Endometrium (tissue), 2 donors: ENCODE measurements at regions not wholly inside any gene's neighbourhood (a gene's known extent, or its start where the extent isn't known, plus 50 kb on each side); places are given as distances from the start of the nearest gene placed in this dataset.

Experiments
- FAIRE-seq: peaks from 2 replicates; lab custom pipeline; 2012; peaks lifted over from hg19 to GRCh38; lab: Jason Lieb, UNC
- donor health status: control.
- donor health status: control.

DNA sequence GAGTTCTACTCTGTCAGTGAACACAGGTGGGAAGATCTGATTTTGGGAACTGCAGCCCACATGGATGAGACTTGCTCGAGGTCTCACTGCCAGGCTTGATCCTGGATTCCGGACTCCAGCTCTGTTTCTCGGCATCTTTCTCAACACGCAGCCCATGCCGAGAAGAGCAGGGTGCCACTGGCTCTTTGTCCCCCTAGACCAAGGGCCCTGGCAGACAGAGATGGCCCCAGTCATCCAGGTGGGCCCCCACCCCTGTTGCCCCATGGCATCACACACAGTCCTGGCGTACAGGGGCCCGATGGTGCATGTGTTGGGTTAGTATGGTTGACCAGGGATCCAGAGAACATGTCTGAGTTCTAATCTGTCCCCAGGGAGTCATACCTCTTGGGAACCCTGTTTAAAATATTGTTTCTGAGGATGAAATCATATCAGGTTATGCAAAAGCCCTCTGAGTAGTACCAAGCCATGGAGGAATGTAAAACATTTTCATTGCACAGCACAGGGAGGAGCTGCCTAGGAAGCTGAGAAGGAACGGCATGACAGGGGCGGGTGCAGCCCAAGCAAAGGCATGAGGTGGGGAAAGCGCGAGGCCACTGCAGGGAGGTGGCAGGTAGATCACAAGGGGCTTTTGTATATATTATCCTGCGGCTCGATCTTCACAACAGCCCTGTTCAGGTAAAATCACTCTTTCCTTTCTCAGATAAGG lies 320.6 kb downstream of the UACA start:
- FAIRE-seq = no peak

DNA sequence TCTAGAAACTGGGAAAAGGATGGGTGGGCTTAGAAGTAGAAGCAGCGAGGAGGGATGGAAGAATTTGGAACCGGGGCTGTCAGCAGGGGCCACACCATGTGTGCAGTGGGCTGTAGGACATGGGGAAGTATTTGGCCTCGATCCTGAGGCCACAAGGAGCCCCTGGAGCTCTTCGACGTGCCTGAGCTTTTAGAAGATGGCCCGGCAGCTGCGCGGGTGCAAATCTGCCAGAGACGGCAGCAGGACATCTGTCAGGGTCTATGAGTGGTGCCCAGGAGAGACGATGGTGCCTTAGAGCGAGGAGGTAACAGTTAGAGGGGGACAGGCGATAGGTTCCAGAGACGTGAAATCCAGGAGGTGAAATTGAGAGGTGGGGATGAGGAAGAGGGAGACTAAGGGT lies 321.1 kb downstream of the UACA start:
- FAIRE-seq = no peak

DNA sequence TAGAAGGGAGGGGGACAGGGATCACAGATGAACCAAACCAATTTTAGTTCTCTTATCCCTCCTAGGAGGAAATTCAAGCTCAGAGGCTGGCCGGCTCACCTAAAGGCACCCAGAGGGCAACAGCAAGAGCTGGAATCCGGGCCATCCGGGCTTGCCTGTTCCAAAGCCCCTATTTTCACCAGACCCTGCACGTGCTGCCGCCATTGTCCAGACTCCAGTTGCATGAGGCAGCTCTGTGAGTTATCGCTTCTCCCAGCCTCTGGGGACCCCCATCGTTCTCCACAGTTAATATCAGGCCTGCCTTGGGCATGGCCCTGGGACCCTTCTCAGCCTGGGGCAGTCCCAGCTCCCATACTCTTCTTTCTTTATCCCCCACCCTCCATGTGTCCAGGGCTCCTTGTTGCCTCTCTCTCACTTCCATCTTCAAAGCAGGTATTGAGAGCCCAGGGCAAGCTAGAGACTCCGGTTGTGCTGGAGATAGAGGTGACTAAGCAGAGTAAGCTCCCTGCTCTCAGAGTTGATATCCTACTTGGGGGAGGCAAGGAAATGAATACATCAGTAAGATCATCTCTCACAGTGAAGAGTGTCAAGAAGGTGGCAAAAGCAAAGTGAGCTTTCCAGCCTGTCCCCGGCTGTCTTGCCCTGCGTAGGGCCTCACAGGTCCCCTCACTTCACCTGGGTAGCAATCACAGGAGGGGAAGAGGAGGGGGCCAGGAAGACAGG lies 322.8 kb downstream of the UACA start:
- FAIRE-seq = no peak

DNA sequence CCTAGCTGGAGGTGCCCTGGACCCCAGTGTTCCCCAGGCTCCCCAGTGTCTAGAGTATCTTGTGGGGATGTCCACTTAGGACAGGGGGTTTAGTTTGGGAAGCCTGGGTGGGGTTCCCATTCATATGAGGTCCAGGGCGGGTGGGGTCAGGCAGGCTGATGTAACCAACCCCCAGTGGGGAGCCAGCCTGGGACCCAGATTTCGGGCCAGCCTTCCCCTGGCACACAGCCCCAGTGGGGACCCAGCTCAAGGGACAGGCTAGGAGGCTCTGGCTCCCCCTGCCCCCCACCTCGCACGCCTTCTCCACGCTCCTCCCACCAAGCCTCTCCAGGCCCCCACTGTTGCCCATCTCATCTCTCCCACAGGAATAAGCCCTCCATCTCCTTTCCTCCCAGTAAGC lies 323.5 kb downstream of the UACA start:
- no peak for FAIRE-seq

DNA sequence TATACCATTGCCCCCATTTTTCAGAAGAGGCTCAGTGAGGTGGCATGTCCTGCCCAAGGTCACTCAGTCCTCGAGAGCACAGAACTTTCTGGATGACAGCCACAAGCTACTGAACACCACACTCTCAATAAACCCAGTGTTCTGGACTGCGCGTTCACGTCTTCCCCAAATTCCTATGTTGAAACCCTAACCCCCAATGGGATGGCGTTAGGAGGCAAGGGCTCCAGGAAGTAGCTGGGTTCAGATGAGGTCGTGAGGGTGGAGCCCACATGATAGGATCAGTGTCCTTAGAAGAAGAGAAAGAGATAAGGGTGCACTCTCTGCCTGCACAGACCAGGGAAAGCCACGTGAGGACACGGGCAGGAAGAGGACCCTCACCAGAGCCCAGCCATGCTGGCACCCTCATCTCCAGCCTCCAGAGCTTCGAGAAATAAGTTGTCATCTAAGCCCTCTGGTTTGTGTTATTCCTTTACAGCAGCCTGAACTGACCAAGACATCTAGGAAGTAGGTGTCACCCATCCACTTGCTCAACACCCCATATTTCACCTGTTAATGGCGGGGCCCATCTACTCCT lies 324.0 kb downstream of the UACA start:
- no peak for FAIRE-seq

DNA sequence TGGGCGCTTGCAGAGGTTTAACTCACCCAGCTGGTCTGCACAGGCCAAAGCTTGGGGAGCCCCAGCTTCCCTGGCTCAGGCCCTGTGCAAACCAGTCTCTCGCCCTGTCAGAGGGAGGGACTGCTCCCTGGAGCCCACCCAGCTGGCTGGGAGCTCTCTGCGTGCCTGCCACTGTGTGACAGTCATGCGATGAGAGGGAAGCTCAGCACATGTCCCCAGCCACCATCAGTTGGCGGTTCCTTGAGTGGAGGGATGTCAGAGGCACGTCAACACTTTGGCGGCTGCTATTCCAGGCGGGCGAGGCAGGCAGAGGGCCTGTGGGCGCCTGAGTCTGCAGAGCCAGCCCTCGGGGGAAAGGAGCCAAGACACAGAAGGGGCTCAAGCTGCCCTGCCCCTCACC lies 324.6 kb downstream of the UACA start:
- FAIRE-seq = no peak

DNA sequence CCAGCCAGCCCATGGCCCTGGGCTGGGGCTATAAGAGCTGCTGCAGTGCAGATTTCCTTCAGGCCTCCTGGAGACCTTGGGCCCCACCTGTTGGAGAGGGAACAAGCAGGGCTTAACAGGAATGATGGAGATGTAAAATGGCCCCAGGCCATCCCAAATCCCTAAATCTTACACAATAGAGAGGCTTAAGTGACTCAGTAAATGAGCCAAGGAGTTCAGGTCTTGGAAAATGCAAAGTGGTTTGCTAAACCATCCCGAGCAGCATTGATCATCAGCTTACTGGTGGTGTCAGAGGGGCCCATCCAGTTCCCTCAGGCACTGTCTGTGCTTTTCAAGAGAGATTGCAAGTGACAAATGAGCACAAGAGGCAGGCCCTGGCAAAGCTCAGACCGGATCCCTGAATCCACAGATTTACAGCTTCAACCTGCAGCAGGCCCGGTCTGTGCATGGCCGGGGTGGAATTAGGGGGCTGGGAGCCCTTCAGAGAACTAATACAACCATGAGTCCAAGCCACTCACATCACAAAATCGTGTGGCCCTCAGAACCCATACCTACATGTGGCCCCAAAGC lies 325.4 kb downstream of the UACA start:
- FAIRE-seq = no peak

DNA sequence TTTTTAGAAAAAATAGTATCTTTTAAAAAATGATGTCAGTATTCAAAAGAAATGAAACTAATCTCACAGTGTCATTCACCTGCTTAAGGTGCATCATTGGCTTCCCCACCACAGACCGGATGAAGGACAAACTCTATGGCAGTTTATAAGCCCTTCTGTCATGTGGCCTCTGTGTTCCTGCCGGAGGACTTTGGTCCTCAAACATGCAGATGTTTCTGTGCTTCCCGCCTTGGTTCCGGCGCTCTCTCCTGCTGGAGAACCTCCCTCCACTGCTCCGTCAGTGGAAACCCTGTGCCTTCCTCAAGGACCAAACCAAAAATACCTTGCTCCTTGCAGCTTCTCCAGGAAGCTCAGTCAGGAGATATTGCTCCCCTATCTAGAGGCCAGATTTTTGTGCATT lies 326.3 kb downstream of the UACA start:
- no peak for FAIRE-seq

DNA sequence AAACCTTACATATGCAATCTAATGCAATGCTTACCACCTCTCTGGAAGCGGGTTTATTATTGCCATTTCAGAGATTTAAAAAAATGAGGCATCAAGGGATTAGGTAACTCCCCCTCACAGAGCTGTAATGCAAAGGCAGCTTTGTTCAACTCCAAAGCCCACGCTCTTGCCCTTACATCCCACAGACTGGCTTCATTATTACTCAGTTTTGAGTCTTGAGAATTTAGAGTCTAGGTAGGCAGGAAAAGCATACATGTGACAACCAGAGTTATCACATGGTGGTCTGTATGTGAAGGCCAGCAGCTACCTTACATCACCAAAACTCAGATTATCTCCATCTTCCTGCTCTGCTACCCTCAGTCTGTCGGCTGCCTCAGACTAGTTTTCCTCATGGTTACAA lies 326.9 kb downstream of the UACA start:
- no peak for FAIRE-seq

DNA sequence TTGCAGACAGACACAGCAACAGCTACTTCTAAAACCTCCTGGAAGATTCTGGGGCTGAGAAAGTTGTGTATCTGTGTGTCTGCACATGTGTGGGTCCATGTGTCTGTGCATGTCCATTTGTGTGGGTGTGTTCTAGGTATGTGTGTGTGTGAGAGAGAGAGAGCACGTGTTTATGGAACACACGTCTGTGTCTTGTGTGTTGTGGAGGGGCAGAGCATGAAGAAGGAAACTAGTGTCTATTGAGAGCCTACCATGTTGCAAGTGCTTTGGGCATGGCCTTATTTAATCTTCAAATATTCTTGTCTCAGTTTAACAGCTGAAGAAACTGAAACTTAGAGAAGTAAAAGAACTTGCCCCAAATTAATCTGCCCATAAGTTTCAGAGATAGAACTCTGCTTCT lies 327.5 kb downstream of the UACA start:
- no peak for FAIRE-seq

DNA sequence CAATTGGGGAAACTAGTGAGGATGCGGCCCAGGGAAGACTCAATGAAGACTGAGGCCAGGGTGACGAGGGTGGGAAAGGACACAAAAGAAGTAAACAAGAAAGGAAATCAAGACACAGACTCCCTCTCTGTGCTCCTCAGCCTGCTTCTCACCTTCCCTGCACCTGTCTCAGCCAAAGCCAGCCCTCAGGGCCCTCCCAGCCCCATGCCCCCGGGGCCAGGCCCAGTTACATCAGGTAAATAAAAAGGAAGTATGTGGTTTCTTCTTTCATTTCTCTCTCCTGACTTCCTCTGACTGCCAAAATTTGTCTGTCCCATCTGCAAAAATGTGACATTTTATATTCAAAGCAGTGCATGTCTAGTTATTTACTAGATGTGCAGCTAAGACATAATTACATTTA lies 328.0 kb downstream of the UACA start:
- FAIRE-seq = no peak

DNA sequence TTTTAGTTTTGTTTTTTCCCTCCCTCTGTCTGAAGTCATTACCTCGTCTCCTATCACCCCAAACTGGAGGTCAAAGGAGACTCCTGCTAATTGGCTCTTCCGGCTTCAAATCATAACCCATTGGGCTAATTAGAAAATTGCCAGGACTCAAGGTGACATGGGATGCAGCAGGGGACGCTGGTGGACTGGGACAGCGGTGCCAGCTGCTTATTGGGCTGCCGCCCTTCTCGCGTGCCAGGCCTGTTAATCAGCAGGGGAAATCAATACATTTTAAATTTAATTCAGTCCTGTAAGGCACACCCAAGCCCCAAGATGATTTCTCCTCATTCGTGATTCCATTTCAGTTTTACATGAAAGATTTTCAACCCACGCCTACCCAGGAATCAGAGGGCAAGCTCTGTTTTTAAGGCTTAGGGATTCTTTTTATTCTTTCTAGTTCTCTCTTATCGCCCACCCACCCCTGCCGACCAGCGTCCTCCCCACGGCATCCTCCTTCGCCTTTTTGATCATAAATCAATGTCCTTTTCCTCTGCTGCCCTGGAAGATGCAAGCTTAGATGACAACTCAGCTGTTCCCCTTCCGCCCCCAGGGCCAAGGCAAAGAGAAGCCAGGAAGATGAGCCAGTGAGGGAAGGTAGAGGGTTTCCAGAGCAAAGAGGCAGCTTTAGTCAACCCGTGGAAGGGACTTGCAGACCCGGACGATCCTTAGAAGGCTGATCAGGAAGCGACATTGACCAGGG lies 329.6 kb downstream of the UACA start:
- no peak for FAIRE-seq

DNA sequence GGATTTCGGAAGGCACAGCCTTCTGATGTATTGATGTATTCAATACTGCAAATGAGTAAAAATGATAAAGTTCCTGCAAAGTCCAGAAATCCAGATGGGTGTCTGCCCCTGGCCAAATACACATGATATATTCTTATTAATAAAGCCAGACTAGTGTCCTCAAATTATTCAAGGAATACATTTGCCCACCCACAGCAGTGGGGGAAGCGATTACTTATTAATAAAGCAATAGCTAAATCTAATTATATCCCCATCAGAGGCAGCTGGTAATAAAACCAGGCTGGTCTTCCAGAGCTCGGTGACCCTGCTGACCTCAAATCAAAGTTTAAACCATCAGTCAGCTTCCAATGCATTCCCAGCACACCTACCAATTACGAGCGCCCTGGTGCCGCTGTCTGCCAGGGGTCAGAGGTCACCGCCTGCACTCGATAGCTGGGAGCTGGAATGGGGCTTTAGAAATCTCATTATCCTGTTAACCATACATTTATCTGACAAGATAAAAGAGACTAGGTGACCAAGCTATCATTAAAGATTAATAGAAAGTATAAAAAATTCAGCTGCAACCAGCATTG lies 330.3 kb downstream of the UACA start:
- no peak for FAIRE-seq

DNA sequence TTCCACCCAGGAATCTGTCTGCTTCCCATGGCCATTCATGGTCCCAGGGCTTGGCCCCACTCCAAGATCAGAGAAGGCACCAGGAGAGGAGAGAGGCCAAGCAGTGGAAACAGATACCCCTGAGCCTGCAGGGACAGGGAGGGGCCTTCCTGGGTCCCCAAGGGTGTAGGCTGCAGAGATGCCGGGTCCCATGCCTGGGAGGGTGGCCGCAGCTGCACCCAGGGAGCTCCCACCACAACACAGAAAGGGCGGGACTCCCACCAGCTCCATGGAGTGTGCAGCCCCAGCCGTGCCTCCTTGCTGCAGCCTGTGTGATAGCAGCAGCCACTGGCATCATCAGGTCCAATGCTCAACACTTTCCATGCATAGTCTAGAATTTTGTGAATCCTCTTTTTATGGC lies 331.5 kb downstream of the UACA start:
- FAIRE-seq = no peak

DNA sequence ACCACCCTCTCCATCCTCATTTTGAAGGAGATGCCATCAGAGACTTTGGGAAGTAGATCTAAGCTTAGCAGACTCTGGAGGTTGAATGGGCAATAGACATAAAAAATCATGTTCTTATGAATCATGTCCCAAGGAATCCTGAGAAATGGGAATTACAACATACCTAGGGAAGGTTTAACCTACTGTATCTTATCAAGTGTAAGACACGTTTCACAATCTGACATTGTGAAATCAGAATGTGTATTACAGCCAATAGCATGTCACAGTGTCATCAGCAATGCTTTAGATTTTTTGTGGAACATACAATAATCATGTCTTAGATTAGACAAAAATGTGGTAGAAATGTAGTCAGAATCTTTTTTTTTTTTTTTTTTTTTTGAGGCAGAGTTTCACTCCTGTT lies 332.4 kb upstream of the TLE3 start:
- no peak for FAIRE-seq

DNA sequence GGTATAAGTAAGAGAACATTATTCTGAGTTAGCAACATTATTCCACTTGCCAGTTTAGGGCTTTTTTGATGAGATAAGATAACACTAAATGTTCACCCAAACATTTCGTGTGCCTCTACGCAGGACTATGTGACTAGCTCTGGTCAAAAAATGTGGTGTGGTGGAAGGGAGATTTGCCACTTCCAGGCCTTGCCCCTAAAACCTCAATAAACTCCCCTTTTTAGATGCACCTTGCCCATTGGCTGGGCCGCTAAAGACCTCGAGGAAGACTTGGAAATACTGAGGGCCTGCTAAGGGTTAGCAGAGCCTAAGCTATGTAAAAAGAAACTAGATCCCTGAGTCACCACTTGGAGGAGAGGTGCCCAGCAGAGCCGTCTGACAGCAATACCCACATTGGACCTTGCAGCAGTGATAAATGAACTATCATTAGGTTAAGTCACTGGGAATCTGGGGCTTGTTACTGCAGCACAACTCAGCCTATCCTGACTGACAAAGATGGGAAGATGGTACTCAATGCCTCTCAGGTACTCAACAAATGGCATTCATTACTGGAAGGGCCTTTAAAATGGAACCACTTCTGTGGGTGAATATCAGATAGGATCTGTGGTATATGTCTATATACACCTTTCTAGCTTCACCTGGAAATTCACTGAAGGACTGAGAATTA lies 331.5 kb upstream of the TLE3 start:
- no peak for FAIRE-seq

DNA sequence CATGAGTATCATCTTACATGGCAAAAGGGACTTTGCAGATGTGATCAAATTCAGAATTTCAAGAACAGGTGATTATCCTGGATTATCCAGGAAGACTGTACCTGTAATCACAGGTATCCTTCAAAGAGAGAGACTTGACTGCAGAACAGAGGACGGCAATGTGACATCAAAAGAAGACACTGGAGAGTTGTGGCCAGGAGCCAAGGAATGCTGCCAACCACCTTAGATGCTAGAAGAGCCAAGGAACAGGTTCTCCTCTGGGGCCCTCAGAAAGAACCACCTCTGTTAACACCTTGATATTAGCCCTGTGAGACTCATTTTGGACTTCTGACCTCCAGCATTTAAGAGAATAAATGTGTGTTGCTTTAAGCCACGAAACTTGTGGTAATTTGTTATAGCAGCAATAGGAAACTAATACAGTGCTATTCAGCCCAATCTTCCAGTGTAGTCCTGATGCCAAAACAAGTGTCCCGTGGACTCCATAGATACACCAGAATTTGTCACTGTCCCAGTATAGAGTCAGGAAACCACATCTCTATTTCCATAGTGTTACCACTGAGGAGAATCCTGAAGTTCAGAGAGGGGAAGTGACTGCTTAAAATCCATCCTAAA lies 330.6 kb upstream of the TLE3 start:
- FAIRE-seq = no peak

DNA sequence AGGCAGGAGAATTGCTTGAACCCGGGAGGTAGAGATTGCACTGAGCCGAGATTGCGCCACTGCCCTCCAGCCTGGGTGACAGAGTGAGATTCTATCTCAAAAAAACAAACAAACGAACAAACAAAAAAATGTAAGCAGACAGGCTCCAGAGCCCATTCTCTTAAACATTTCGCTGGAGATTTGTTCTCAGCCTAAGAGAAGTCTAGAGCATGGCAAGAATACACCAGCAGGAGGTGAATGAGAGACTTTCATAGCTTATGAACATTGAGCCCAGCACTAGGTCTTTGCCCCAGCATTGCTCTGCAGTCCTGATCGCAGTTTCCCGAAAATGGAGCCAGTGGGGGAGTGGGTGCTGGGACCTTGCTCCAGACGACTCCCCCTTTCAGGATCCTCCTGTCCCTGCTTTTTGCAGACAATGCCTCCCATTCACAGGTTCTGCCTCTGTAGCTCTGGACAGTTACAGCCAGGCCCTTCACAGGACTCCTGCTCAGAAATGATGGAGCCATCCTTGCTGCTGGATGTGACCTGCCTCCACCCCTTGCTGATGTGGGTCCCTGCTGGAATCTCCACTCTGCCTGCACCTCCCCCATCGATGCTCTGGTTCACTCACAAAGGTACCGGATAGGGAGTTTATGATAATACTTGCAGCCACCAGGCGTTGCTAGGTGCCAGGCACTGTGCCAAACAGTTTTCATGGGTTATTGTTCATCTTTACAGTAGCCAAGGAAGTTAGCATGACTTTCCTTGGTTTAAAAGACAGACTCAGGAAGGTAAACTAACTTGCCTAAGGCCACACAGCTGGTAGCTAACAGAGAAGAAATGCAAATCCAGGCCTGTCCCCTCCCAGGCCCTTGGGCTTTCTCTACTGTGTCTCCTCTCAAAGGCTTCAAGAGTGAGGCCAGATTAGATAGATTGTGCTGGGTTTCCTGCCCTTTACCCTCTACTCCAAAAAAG lies 329.7 kb upstream of the TLE3 start:
- FAIRE-seq = no peak

DNA sequence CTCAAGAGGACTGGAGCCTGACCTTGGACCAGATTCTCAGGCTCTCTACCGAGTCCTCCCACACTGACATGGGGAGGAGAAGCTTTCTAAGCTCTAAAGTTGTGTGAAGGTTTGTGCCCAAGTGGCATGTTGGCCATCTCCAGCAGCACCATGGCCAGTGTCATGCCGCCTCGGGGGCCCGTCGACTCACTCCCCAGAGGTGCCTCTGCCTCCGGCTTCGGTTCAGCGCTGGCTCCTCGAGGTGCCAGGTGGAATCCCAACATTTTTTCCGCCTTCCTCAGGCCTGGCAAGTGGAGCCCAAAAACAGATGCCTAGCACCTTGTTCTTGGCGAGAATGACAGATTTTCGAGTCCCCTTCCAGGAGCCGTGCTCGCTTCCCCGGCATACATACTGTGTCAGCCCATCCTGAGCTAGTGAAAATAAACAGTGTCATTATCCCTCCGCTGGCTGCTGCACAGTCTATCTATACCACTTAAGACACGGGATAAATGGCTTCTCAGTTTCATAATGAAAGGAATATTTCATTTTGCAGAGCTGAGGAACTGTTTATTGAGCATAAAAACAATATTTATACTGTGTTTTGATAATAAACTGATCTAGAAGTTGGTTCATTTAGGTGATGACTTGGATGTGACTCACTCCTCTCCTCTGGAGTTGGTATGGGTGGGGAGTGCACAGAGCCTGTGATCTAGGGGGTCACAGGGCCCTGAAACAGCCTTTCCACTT lies 328.5 kb upstream of the TLE3 start:
- FAIRE-seq = no peak
